ENCODE measurements at regions not wholly inside any gene's neighbourhood (a gene's known extent, or its start where the extent isn't known, plus 50 kb on each side); places are given as distances from the start of the nearest gene placed in this dataset.

DNA sequence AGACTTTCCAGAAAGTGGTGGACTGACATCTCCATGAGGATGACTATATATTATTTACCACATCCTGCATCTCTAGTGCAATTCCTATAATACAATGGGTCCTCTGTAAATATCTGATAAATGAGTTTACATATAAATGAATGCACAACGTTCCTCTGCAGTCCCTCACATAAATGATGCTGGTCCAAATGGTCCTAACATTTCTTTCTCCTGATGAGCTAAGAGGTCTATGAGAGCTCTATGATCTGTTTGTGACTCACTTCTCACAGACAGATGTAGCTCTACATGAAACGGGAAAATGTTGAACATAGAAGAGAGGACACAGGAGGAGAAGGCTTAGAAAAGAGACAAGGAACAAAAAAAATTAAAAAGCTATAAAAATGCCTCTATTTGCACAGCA lies 201.2 kb upstream of the PIK3C3 start:
- no peak for DNase-seq

DNA sequence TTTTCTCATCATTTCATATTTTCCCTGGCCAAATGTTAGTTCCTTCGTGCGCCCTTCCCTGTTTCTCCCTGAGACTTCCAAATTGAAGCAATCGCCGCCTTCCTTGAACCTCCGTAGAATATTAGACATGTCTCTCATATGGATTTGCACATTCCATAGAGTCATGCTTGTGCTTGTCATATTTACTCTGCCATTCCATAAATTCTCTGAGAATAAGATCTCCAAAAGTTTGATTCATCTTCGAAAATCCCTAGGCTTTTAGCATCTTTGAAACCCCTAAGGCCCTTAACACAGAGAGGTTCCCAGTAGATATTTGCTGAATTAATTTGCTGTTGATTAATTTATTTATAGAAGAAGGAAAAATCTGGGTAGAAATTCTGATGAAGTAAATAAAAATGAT lies 202.2 kb upstream of the PIK3C3 start:
- DNase-seq: no peak

DNA sequence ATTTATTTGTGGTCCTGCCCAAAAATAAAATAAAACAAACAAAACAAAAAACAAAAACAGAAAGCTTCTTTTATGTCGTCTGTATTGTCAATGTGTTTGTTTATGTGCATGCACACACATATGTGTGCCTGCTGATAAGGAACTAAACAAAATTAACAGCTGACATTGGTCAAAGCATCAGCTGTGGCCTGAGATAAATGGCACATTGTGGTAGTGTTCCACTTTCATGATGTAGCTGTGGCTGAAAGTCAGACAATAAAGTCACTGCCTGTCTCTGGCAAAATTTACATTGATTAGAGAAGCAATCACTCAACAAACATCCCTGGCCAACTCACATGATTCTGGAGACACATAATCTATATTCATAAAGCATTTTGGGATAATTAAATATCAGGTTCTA lies 203.4 kb upstream of the PIK3C3 start:
- DNase-seq: no peak

- DNase-seq: no peak
Observed at GRCh38 chr18:41751161-41751560, 203.9 kb upstream of the PIK3C3 start.

DNA sequence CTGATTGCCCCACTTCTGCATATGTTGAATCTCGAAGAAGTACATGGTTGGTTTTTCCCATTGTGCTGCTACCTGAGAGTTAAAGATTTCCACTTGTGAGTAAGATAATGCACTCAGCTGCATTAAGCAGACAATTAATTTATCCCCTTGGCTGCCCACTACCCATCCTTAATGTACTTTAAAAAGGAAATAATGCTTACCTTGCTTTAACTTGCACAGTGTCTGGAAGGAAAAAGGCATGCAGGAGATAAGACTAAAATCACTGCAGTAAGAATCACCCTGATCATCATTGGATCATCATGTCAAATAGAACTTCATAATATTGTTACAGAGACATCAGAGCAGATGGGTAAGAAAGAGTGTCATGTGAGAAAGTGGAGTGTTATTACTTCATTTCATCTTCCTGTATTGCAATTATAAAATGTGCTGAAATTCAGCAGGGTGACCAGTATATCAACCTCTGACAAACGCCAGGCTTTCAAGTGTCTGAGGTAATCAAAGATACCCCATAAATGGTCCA lies 207.3 kb upstream of the PIK3C3 start:
- DNase-seq: no peak

- DNase-seq: no peak
Observed at GRCh38 chr18:41745166-41746049, 209.6 kb upstream of the PIK3C3 start.

DNA sequence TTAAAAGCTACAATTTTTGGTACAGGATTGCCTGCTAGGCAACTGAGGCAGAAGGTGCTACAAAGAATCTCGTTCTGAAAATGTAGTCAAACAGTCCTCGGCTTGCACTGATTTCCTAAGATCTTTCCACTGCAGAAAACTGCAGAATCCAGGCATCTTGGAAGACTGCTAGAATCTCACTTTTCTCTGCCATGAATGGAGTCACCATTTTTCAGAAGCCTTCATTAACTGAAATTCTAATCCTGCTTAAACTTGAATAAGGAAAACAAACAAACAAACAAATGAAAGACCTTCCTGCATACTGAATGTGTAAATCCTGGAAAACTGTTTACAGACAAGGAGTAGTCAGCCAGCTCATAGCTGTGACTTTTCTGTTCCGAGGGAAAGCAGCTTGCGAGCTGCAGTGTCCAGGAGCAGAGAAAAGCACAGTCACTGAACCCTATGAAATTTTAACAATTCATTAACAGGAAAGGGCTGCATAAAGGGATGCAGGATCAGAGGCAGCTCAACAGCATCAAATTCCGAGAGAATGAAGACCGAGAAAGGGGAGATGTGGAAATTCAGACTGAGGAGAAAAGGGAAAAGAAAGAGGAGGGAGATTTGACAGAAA lies 210.5 kb upstream of the PIK3C3 start:
- no peak for DNase-seq

- DNase-seq: no peak
Observed at GRCh38 chr18:41737218-41737617, 217.8 kb upstream of the PIK3C3 start.

GRCh38 chr18:41734917-41735316 lies 220.1 kb upstream of the PIK3C3 start:
- DNase-seq: no peak

DNA sequence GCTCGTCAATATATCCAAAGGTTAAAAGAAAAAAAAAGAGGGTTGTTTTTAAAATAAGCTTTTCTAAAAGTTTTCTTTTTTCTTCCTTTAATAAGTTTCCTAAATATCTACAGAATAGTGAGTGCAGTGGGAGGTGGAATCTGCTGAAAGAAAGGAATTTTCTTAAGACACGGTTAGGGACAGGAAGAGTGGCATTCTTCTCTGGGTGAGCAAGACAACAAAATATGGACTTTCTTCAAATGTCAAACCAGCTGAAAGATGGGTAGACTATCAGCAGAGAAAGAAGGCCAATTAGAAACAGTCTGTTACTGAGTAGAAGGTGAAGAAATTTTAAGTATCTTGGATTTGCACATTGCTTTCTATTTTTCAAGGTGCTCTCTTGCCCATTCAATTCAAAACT lies 222.7 kb upstream of the PIK3C3 start:
- no peak for DNase-seq

DNA sequence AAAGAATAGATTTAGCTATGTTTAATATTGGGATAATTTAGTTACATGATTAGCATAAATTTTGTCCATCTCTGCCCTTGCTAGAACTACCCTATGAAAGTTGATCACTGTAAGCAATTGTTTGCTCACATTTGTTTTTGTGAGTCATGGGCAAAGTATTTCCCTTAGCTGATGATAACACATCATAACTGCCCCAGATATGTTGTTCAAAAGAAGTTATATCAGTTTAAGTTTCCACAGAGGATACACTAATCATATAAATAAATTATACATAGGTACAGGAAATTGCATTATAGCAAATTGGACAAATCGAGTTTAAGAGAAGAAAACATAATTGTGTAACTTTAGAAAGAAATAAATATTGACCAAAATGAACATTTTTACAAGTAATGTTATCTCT lies 223.2 kb upstream of the PIK3C3 start:
- DNase-seq: no peak

DNA sequence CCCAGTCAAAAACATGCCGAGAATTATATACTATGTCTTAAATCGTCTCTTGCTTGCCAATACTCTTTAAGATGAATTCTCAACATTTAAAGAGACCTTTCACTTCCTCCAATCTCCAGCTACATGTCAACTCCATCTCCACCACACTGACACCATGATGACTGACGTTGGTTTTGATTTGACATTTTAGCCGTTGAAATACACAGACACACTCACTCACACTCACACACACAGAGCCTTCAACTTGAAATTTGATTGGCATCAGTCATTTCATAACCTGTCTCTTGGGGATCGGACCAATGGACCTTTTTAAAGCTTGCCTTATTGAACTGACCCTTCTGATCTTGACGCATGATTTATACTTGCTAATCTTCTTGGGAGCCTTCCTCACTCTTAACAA lies 230.8 kb upstream of the PIK3C3 start:
- no peak for DNase-seq

DNA sequence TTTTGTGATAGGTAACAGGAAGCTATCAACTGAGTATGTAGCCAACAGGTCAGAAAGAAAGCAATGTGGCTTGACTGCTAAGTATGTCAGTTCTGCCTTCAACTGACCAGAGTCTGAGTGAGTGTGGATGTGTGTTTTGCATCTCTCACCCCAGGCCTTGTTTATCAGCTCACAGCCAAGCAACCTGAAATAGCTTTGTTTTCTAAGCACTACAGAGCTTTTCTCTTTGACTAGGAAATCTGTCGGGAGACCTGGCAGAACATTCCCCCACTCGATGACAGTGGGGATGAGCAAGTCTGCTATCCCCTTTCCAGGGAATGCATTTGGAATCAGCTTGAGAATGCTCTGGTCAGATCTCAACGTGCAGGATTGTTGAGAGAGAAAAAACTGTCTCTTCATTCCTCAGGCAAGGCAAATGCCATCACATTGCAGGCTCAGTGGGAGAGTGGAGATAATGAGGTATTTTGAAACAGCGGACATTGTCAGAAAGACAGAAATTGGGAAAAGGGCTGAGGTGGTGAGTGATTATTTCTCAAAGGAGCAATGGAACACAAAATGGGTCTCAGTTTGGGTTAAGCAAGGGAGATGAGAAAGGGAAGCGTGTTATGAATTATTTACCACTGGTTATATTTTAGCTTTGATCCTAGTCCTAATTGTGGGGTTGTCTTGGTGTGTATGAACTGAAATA lies 233.8 kb upstream of the PIK3C3 start:
- no peak for DNase-seq

DNA sequence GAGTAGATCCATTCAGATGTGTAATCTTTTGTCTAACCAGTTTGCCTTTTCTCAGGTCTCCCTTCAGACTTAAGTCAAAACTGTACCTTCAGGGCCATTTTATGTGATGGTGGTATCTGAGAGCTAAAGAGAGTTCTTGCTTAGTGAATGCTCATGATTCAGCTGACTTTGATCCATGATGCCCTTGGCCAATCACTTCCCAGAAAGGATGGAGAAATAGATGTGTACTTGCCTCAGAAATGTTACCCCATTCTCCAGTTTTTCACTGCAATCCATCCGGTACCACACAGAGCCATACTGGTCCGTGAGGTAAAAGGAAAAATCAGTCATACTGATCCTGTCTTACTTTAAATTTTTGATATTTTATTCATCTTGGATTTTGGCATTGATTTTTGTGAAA lies 234.8 kb upstream of the PIK3C3 start:
- no peak for DNase-seq

DNA sequence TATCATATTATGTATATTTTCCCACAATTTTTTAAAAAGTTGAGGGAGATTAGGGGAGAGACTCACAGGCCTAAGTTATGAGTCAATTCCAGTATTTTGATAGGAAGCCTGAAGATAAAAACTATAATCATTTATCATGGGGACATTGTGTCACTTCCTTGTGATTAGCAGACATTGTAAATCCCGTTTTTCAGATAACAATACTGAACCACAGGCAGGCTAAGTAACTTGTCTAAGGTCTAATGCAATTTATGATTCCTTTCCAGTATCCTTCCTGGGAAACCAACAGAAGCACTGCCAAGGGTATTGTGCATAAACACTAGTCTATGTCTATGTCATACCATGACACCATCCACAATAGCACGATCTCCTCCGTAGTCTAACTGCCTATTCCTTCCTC lies 235.2 kb upstream of the PIK3C3 start:
- no peak for DNase-seq

DNA sequence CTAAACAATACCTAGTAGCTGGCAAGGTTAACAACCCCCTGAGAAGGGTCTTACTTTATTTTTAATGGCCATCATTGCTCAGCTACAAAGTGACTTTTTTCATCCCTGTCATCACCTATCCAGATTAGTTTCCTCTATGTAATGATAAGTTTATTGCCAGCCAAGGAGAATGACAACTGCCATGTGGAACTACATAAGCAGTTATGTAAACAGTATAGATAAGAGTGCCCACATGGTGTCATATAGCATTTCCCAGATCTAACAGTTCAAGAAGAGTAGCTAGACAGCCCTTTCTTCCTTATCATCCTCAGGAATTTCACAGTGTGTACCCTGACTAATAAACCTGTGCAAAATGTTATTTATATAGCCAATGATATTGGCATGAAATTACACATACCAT lies 240.2 kb upstream of the PIK3C3 start:
- DNase-seq: no peak

GRCh38 chr18:41713969-41714825 lies 240.8 kb upstream of the PIK3C3 start:
- no peak for DNase-seq

GRCh38 chr18:41706301-41706700 lies 248.7 kb upstream of the PIK3C3 start:
- no peak for DNase-seq

DNA sequence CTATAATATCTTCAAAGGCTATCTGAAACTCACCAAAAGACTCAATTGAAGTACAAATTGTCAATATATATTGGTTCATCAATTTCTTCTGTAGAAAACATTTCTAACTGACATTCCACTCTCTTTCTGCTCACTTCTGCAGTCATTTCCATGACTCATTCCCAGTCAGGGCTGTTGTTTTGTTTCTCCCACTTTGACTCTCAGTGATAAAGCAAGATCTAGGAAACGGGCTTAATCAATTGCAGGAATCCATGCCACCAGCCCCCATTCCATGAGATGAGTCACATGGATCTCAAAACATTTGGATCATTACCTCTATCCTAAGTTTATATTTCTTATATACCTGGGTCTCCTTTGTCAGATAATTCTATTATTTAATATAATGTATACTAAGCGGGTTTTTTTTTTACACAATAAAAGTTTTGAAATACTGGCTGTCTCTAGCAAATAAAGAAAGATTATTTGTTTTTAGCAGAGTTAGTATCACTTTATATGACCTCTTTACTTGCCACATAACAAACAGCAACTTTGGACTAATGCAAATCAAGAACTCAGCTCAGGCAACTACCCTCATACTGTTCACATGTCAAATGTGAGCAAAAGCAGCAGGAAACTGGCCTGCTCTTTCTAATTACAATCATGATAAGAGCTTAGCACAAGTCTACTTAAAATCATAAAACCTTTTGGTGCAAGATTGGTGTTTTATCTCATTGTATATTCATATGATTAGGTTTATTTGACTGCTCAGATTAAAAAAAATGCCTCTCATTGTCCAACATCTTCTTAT lies 251.1 kb upstream of the PIK3C3 start:
- no peak for DNase-seq

DNA sequence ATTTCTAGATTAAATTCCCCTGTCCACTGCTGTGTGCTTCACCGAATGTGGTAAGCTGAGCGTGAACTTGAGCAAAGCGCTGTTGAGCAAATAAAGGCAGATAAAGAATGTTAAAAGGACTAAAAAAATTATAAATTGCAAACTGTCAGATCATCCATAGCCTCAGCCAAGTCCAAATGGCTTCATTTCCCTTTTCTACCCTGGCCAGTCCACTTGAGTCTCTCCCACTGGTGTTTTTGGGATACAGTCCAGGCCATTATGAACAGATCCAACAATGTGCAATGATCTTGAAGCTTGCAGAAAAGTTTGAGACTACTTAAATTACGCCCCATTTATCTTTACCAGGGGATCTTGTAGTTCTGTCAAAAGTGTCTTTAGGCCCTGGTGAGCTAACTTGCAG lies 254.6 kb upstream of the PIK3C3 start:
- no peak for DNase-seq

GRCh38 chr18:41695441-41695840 lies 259.6 kb upstream of the PIK3C3 start:
- no peak for DNase-seq
